GM19351 (cell line): ENCODE measurements at regions not wholly inside any gene's neighbourhood (a gene's known extent, or its start where the extent isn't known, plus 50 kb on each side); places are given as distances from the start of the nearest gene placed in this dataset.
A peak's percentile ranks its signal among the peaks of the same experiment; 100 is the strongest.
"Not testable (repeated sequence)": the region's sequence is repeated elsewhere in the genome, so short reads cannot be mapped to it uniquely, and the experiment has no call there.

Source experiments
- ATAC-seq: cut with Tn5 transposase; IDR thresholded peaks from one replicate; pipeline ENCODE4 v1.9.1; 2021; ENCODE audit warnings: mild to moderate bottlenecking, moderate library complexity; ENCODE audit not compliant: unreplicated experiment

GRCh38 chr13:78540058-78540457 lies 63.3 kb downstream of the POU4F1 start:
- no peak for ATAC-seq

GRCh38 chr13:78526044-78526443 lies 77.3 kb downstream of the POU4F1 start:
- ATAC-seq, result not testable (repeated sequence)

- no peak for ATAC-seq
Measured at GRCh38 chr13:78524936-78525335, 78.4 kb downstream of the POU4F1 start.

GRCh38 chr13:78521091-78521490 lies 82.3 kb downstream of the POU4F1 start:
- ATAC-seq, result no peak

- no peak for ATAC-seq
Measured at GRCh38 chr13:78520425-78520824, 82.9 kb downstream of the POU4F1 start.

DNA sequence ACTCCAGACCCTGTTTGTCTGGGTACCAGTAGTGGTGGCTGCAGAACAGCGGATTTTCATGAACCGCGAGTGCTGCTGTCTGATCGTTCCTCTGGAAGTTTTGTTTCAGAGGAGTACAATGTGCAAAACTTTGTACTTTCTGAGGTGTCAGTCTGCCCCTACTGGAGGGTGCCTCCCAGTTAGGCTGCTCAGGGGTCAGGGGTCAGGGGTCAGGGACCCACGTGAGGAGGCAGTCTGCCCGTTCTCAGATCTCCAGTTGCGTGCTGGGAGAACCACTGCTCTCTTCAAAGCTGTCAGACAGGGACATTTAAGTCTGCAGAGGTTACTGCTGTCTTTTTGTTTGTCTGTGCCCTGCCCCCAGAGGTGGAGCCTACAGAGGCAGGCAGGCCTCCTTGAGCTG lies 84.9 kb downstream of the POU4F1 start:
- not testable (repeated sequence) for ATAC-seq

DNA sequence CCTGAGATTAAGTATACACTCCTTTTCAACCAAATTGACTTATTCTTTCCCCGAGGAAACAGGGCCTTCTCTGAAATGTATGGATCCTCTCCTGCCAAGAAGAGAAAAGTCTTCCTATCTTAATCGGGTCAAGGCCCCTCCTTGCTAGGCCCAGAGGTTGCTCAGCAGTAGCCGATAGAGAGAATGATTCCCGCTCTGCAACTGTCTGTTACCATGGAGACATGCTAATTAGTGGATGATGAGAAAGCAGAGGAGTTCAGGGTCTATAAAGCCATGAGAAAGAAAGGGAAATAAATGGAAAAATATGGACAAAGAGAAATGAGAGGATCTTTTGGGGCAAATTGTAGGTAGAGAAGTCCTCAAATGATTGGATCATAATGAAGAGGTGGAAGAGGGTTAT lies 103.5 kb downstream of the POU4F1 start:
- ATAC-seq, result no peak

DNA sequence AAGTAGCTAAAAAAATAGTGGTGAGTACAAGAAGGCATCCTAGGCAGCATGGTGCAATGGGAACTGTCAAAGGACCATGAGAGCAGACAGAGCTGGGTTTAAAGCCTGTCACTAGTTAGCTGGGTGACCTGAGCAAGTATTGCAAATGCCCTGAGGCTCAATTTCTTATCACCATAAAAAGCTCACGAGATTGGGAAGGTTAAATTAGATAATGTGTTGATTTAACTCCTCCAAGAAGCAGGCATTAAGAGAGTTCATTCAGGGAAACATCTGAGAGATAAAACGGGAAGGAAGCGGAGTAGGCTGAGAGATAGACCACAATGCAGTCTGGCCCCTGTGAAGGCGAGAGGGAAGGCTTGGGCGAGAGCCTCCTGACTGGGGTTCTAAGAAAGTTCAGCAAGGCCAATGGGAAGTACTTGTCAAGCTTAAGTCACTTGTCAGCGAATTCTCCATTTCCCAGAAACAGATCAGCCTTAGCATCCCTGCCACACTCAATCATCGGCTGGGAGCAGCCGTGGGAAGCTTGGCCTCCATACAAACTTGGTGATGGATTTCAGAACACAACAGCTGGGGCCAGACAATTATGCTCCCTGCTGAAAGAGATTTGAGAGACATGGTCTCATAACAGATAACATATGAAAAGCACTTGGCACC lies 105.5 kb downstream of the POU4F1 start:
- ATAC-seq, result no peak

- ATAC-seq, result no peak
Measured at GRCh38 chr13:78491978-78492377, 111.4 kb downstream of the POU4F1 start.

DNA sequence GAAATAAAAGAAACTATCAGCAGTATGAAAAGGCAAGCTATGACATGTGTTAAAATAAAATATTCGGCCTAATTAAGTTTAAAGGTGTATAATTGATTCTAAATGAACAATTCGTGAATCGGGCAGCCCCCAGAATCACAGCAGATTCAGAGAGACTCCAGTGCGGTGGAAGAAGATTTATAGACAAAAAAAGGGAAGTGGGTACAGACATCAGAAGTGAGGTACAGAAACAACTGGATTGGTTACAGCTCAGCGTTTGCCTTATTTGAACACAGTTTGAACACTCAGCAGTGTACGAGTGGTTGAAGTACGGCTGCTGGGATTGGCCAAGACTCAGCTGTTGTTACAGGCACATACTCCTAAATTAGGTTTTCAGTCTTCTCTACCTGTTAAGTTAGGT lies 113.1 kb downstream of the POU4F1 start:
- ATAC-seq, result not testable (repeated sequence)

- no peak for ATAC-seq
Measured at GRCh38 chr13:78487707-78488106, 115.6 kb downstream of the POU4F1 start.

DNA sequence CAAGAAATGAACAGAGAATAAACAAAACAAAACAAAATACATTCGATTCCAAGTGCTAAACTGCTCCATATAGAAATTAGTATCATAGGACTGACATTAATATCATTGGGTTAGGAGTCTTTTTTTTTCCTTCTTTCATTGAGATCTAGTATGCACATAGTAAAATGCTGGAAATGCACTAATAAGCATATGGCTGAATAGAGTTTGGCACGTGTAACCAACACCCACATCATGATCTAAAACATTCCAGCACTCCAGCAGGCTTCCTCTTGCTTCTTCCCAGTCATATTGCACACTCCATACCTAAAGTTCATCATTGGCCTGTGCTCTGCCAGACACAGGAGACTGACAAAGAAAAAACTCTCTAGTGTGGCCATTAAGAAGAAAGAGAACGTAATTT lies 117.5 kb downstream of the POU4F1 start:
- ATAC-seq, result no peak

DNA sequence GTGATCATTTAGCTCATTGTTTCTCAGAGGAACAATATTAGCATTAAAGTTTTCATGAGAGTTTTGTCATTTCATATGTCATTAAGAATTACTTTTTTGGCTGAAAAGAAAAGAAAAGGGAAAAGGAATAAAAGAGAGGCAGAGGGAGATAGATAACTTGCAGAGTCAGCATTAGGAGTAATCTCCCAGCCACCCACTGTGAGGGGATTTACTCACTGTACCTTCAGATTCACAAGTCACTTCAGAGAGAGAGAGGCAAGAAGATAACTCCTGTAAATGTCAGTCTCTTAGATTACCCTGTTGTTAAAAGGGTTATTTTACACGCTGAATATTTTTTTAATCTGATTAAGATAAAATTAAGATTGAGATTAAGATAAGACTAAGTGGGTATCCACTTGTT lies 125.2 kb downstream of the POU4F1 start:
- no peak for ATAC-seq

GRCh38 chr13:78476910-78477309 lies 126.4 kb downstream of the POU4F1 start:
- ATAC-seq, result peak; percentile 57

DNA sequence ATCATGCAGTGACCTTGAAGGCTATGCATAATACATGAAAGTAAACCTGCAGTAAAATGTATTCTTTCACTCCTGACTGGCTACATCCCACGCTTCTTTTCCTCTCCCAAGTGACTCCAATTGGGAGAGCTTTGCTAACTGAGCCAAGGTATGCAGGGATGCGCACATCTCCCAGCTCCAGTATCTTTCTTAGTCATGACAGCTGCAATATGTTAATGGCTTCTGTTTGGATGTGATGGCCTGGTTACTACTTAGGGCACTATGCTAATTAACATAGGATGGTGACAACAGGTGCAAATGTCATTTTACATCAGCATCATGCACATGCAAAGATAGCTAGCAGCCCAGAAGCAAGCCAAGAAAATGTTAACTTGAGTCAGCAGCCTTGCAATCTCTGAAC lies 134.7 kb downstream of the POU4F1 start:
- ATAC-seq, result no peak

- ATAC-seq, result peak; percentile 68
Measured at GRCh38 chr13:78465250-78465649, 138.1 kb downstream of the POU4F1 start.

DNA sequence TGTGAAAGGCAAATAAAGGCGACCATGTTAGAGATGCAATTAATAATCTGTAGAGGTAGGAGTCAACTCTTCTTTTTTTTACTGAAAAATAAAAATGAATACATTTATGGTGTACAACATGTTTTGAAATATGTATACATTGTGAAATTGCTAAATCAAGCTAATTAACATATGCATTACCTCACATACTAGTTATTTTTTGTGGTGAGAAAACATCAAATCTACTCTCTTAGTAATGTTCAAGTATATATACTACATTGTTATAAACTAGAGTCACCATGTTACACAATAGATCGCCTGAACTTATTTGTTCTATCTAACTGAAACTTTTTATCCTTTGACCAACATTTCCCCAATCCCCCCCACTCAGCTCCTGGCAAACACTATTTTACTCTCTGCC lies 143.2 kb downstream of the POU4F1 start:
- no peak for ATAC-seq

- ATAC-seq, result no peak
Measured at GRCh38 chr13:78443839-78444238, 159.5 kb downstream of the POU4F1 start.

- ATAC-seq, result peak; percentile 42
Measured at GRCh38 chr13:78437781-78438180, 165.6 kb downstream of the POU4F1 start.

GRCh38 chr13:78436311-78436710 lies 167.0 kb downstream of the POU4F1 start:
- no peak for ATAC-seq

GRCh38 chr13:78431328-78431727 lies 172.0 kb downstream of the POU4F1 start:
- ATAC-seq, result no peak

- ATAC-seq, result no peak
Measured at GRCh38 chr13:78430811-78431210, 172.5 kb downstream of the POU4F1 start.

- ATAC-seq, result no peak
Measured at GRCh38 chr13:78430166-78430791, 173.1 kb downstream of the POU4F1 start.
